ENCODE measurements at regions not wholly inside any gene's neighbourhood (a gene's known extent, or its start where the extent isn't known, plus 50 kb on each side); places are given as distances from the start of the nearest gene placed in this dataset.
A peak's percentile ranks its signal among the peaks of the same experiment; 100 is the strongest.
"Not testable (repeated sequence)": the region's sequence is repeated elsewhere in the genome, so short reads cannot be mapped to it uniquely, and the experiment has no call there.

GRCh38 chr3:25897019-25897418 is 107.1 kb downstream of the OXSM start:
- DNase-seq = peak in 1 of 2 experiments; percentile 54

DNA sequence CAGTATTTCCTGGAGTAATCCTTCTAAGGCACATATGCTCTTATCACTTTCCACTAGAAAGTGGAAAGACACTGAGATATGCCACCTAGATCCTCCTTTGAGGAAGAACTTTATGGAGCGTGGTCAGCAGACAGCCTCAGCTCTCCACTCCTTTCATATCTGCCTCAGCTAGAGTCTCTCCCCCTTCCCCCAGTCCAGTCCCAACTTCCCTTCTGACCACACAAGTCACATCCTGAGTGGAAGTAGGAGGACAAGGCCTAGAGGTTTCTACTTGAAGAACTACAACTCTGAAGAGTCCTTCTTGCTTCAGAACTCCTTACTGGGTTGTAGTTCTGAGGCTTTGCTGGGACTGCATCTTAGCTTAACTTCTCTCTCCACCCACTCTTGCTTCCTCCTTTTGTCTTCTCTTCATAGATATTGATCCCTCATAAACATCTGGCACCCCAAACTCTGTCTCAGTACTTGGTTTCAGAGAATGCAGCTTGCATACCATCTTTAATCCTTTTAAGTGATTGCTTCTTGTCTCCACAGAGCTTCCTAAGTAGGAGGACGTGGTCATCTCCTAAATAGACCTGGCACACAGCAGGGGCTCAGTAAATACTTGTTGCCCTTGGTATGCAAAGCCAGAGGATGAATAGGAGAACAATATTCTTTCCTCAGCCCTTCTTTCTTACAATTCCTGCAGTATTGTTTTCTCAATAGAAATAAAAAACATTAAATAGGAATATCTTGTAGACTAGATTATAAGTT is 109.6 kb downstream of the OXSM start:
- DNase-seq = no peak

GRCh38 chr3:25900161-25900560 is 110.3 kb downstream of the OXSM start:
- DNase-seq = no peak

GRCh38 chr3:25901796-25902195 is 111.9 kb downstream of the OXSM start:
- DNase-seq = no peak

DNA sequence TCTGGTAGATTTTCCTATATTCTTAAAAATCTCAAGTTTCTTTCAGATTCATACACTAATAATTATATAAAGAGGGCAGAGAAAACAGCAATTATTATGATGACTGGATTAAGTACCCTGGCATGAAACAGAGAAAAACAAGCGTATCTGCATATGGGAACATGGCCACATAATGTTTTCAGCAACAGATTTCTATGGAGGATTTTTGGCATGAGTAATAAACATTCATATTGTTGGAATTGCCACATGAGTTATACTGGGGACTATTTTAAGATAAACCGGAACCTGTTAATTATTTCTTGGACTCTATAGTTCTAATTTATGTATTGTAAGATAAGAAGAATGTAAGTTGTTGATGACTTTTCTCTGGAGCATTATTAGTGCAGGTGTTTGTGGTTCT is 112.7 kb downstream of the OXSM start:
- no peak for DNase-seq

DNA sequence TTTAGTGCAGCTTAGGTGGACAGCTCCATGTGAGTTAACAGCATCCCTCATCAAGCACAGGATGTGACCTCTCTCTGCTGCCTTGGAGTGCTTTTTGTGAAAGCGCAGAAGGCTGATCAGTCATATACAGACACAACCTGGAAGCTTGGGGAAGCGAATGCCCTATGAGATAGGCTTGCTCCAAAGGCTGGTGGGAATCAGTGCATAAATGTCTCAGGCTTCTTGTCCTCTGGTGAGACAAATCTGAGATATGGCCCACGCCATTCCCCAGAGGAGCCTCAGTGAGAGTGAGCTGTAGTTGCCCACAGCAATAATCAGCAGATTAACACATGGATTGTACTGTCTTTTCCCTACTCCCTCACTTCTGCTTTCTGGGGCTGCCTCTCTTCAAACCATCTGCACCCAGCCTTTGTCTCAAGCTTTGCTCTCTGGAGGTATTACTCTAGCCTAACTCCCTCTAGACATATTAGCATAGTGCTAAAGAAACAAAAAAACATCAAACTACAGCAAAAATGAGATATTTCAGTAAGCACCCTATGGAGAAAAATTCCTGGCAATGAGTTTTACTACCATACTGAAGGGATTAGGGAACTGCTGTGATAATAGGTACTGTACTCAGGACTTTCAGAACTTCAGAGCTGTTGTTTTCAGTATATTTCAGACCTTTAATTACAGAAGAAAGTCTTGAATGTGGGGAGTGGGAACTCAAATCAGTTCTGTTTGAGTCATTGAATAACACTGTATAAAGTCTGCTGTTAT is 113.7 kb downstream of the OXSM start:
- no peak for DNase-seq

DNA sequence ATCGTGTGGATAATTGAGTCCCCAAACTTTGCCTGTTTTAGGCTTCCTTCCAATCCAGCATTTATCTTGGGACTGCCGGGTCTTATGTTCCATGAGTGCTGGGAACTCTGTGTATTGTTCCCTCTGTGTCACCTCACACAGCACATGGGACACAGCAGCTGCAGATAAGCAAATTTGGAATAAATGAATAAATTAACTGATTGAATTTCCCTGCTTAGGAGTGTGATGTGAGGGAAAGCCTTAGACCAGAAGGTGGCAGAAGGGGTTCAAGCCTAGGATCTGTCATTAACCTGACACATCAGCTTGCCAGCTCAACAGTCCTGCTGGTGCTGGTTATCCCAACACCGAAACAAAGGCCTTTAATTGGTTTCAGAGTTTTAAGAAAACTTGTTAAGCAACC is 114.3 kb downstream of the OXSM start:
- peak in 1 of 2 experiments; percentile 71 for DNase-seq

DNA sequence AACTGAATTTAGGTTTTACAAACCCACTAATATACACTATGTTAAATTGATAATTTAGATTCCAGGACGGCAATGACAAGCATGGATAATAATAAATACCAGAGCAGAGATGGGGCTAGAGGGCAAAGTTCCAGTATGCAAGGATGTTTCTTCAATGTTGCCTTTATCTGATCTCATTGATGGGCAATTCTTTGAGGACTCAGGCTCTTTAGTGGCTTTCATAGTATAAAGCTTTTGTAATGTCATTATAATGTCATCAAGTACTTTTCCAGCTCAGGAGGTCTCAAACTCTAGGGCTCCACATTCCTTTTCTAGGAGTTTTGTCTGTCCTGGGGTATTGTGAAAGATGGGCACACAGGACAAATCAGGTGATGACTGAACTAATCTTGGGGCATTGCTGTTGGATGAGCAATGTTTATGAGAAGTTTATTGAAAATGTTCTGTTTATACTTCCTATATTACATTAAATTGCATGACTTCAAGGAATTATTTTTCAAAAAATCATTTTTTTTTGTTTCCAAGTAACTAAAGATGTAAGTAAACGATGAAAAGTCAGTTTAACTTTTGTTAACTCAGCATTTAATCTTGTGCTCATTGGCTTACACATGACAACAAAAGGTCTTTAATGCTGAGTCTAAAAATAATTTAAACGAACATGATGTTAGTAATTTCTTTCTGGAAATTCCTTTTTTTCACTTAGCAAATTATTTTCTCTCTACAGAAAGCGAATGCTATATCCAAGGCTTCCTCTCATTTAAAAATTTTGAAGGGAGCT is 116.4 kb downstream of the OXSM start:
- DNase-seq = no peak

GRCh38 chr3:25907081-25907480 is 117.2 kb downstream of the OXSM start:
- DNase-seq = no peak

DNA sequence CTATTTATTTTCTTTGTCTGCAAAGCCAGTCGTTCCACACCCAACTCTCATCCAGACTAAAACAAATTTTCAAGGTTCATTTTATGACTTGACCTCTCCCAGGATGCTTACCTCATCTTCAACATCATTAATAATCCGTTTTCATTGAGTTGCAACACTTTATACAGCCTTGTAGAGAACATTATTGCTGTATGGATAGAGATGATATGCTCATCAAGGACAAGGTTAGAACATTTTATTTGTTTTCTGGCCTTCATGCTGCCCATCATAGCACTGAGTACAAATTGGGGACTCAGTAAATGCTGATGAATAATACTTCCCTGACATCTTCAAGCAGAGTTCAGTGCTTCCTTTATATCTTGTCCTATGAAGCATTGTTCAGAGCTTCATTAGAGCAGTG is 120.2 kb downstream of the OXSM start:
- DNase-seq = no peak

DNA sequence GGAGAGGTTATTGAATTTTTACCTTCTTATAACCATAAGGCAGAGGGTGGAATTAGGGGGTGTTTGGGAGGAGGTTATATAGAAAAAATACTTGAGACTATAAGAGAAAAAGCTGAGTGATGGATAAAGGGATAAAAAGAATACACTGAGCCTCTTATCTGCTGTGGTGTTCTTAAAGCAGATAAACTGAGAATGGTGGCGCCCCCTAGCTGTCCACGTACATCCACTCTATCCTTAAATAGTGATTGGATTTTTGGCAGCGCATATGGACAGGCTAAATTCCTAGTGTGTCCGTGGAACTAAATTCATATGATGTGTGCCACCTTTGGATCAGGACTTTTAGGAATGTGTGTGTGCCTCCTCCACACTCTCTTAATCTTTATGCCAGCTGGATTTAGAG is 121.1 kb downstream of the OXSM start:
- DNase-seq = peak in 1 of 2 experiments; percentile 53

- DNase-seq = no peak
Measured at GRCh38 chr3:25911525-25912295, 121.8 kb downstream of the OXSM start.

GRCh38 chr3:25913179-25913578 is 123.3 kb downstream of the OXSM start:
- DNase-seq = no peak

DNA sequence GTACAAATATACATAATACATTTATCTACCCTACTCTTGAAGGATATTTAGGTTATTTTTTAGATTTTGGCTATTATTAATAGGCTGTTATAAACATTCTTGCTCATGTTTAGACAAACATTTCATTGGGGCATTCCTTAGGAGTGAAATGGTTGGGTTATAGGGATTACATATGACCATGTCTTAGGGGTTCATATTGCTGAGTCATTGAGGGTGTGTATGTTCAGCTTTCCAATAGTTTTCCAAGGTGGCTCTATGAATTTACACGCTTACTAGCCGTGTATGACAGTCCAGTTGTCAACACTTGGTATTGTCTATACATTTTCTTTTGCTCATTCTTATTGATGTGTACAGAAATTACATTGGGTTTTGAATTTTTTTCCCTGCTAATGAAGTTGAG is 125.8 kb downstream of the OXSM start:
- DNase-seq = no peak

GRCh38 chr3:25916321-25916720 is 126.4 kb downstream of the OXSM start:
- no peak for DNase-seq

DNA sequence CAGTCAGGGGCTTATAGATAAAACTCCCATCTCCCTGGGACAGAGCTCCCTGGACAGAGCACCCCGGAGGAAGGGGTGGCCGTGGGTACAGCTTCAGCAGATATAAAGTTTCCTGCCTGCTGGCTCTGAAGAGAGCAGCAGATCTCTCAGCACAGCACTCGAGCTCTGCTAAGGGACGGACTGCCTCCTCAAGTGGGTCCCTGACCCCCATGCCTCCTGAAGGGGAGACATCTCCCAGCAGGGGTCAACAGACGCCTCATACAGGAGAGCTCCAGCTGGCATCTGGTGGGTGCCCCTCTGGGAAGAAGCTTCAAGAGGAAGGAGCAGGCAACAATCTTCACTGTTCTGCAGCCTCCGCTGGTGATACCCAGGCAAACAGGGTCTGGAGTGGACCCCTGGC is 142.1 kb downstream of the OXSM start:
- DNase-seq = not testable (repeated sequence)

- no peak for DNase-seq
Measured at GRCh38 chr3:25938566-25939325, 148.9 kb downstream of the OXSM start.

DNA sequence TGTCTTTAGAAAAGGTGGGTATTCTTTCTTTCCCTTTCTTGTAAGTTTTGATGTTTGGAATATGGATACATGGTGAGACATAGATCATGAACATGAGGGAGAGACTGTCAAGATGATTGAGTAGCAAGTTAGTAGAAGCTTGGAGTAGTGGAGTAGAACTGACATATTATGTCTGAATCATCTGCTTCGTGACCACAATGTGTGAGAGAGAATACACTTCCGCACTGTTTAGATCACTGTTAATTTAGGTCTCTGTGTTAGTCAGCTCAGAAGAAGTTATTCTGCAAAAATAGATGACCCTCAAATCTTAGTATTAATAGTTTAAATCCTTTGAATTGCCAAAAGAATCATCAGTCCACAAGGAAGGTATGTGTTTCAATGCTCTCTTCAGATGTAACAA is 151.0 kb downstream of the OXSM start:
- no peak for DNase-seq

- DNase-seq = peak; percentile 15 to 34
Measured at GRCh38 chr3:25944329-25944728, 154.4 kb downstream of the OXSM start.

DNA sequence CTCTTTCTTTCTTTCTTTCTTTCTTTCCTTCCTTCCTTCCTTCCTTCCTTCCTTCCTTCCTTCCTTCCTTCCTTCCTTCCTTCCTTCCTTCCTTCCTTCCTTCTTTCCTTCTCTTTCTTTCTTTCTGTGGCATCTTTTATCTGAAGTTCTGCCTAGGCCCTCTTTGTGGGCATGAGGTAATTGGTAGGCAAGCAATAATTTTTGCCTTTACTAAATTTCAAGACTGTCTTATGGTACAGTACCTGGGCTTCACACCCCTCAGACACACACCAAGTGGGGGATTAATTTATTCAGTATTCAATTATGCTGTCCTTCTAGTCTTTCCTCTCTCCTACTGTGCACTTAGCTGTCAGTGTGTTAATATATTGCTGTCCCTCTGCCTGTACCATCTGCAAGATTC is 155.5 kb downstream of the OXSM start:
- DNase-seq = no peak

- DNase-seq = no peak
Measured at GRCh38 chr3:25945836-25946235, 155.9 kb downstream of the OXSM start.

DNA sequence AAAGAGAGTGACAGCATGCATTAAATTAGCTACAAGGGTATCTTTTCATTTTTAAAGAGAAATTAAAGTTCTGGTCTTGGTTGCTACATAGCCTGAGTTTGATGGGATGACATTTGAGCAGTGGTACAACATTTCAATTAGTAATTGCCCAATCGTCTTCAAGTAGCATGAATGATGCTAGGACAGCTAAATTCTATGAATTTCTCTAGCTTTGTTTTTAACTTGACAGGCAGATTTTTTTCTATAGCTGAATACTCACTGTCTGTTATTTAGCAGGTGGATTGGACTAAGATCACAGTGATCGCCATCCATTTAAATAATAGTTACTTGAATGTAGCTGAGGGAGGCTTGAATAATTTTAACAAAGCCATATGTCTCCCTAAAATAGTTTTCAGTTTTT is 162.2 kb downstream of the OXSM start:
- DNase-seq = no peak
